HPDE6-E6E7 (cell line): ENCODE measurements at regions not wholly inside any gene's neighbourhood (a gene's known extent, or its start where the extent isn't known, plus 50 kb on each side); places are given as distances from the start of the nearest gene placed in this dataset.

Experiments used
- DNase-seq: peaks from one replicate; pipeline ENCODE4 v3.0.0; 2011; ENCODE audit warnings: missing footprints; ENCODE audit errors: extremely low spot score

- DNase-seq, result no peak
Measured at GRCh38 chr16:76724181-76724580, 447.0 kb downstream of the CNTNAP4 start.

GRCh38 chr16:76729525-76729924 lies 452.3 kb downstream of the CNTNAP4 start:
- DNase-seq, result peak; percentile 12

- DNase-seq, result no peak
Measured at GRCh38 chr16:76732894-76733293, 455.7 kb downstream of the CNTNAP4 start.

- DNase-seq, result no peak
Measured at GRCh38 chr16:76741623-76742022, 449.4 kb upstream of the MON1B start.

- DNase-seq, result no peak
Measured at GRCh38 chr16:76748461-76749348, 442.3 kb upstream of the MON1B start.

- no peak for DNase-seq
Measured at GRCh38 chr16:76749780-76750375, 441.1 kb upstream of the MON1B start.

GRCh38 chr16:76755496-76755895 lies 435.5 kb upstream of the MON1B start:
- DNase-seq, result no peak

- no peak for DNase-seq
Measured at GRCh38 chr16:76756423-76756822, 434.6 kb upstream of the MON1B start.

- DNase-seq, result no peak
Measured at GRCh38 chr16:76756951-76757350, 434.0 kb upstream of the MON1B start.

- DNase-seq, result no peak
Measured at GRCh38 chr16:76766538-76766937, 424.5 kb upstream of the MON1B start.

- DNase-seq, result no peak
Measured at GRCh38 chr16:76768316-76768715, 422.7 kb upstream of the MON1B start.

- DNase-seq, result no peak
Measured at GRCh38 chr16:76768948-76769347, 422.0 kb upstream of the MON1B start.

GRCh38 chr16:76771216-76771615 lies 419.8 kb upstream of the MON1B start:
- DNase-seq, result no peak

- DNase-seq, result no peak
Measured at GRCh38 chr16:76777721-76778465, 413.1 kb upstream of the MON1B start.

- no peak for DNase-seq
Measured at GRCh38 chr16:76780556-76780955, 410.4 kb upstream of the MON1B start.

GRCh38 chr16:76784530-76784929 lies 406.5 kb upstream of the MON1B start:
- DNase-seq, result no peak

- no peak for DNase-seq
Measured at GRCh38 chr16:76787394-76787793, 403.6 kb upstream of the MON1B start.

- no peak for DNase-seq
Measured at GRCh38 chr16:76791151-76791550, 399.8 kb upstream of the MON1B start.

GRCh38 chr16:76796416-76796815 lies 394.6 kb upstream of the MON1B start:
- no peak for DNase-seq

- no peak for DNase-seq
Measured at GRCh38 chr16:76796978-76797377, 394.0 kb upstream of the MON1B start.

GRCh38 chr16:76797457-76797856 lies 393.5 kb upstream of the MON1B start:
- no peak for DNase-seq

- no peak for DNase-seq
Measured at GRCh38 chr16:76800196-76800595, 390.8 kb upstream of the MON1B start.

GRCh38 chr16:76801357-76801756 lies 389.6 kb upstream of the MON1B start:
- DNase-seq, result no peak
